Suprapubic skin (tissue), 4 donors: ENCODE measurements at regions not wholly inside any gene's neighbourhood (a gene's known extent, or its start where the extent isn't known, plus 50 kb on each side); places are given as distances from the start of the nearest gene placed in this dataset.
A peak's percentile ranks its signal among the peaks of the same experiment; 100 is the strongest.

Experiments
- DNase-seq, 2 donors: peaks; one replicate each; pipeline ENCODE4 v3.0.0-alpha.2; 2019; ENCODE audit warnings: low spot score in 2 of 2
- H3K27ac ChIP-seq: fragments of 200-600 bp; sonication (generic); one replicate; pipeline ENCODE4 v1.5.1; 2019
- H3K27me3 ChIP-seq: fragments of 200-600 bp; sonication (generic); one replicate; pipeline ENCODE4 v1.5.1; 2019
- H3K36me3 ChIP-seq: fragments of 200-600 bp; sonication (generic); one replicate; pipeline ENCODE4 v1.5.1; 2019
- H3K4me1 ChIP-seq: fragments of 200-600 bp; sonication (generic); one replicate; pipeline ENCODE4 v1.5.1; 2019
- H3K4me3 ChIP-seq: fragments of 200-600 bp; sonication (generic); one replicate; pipeline ENCODE4 v1.5.1; 2019; ENCODE audit warnings: mild to moderate bottlenecking
- H3K9me3 ChIP-seq: fragments of 200-600 bp; sonication (generic); one replicate; pipeline ENCODE4 v1.5.1; 2019
- EP300 ChIP-seq: sonication (generic); formaldehyde crosslinking; IDR thresholded peaks from one replicate; pipeline ENCODE4 v1.6.1; 2017; ENCODE audit warnings: antibody characterized with exemption
- POLR2A ChIP-seq, 2 donors: fragments of 450-650 bp; IDR thresholded peaks; one replicate each; pipeline ENCODE4 v1.6.1; 2017; ENCODE audit warnings: antibody characterized with exemption in 2 of 2, mild to moderate bottlenecking in 2 of 2, moderate library complexity in 2 of 2
- POLR2AphosphoS5 ChIP-seq, 3 donors: sonication (generic); formaldehyde crosslinking; IDR thresholded peaks; one replicate each; pipeline ENCODE4 v1.6.1; 2017; ENCODE audit warnings: antibody characterized with exemption in 3 of 3
- WGBS: methylation state at CpG from one replicate; pipeline ENCODE4 v1.1.5; 2018; 5-methylcytosine and 5-hydroxymethylcytosine counted together
- TF ChIP-seq, protein P1 (sequence below), 2 donors: fragments of 200-600 bp in 1 of 2; fragments of 450-650 bp in 1 of 2; sonication (generic) in 1 of 2; IDR thresholded peaks; one replicate each; pipeline ENCODE4 v1.5.1; 2016 to 2019; ENCODE audit warnings: antibody characterized with exemption in 2 of 2, mild to moderate bottlenecking in 1 of 2, moderate library complexity in 1 of 2

- peak; percentile 79 to 81 for DNase-seq
- Histone ChIP-seq H3K27ac (peak overlapping the region; percentile 79), H3K36me3 (no peaks in the 10 kb centered on the region), H3K4me3 (no peak overlapping the region), H3K4me1 (peaks cover 13% of the 10 kb centered on the region), H3K27me3 (no peaks in the 10 kb centered on the region), H3K9me3 (no peaks in the 10 kb centered on the region)
- WGBS = 62% methylated on average over 36 of the region's 36 CpGs
- no peak for TF ChIP-seq POLR2AphosphoS5 (IDR thresholded peaks at IDR 0.05)
- TF ChIP-seq POLR2A (IDR thresholded peaks at IDR 0.05) = peak in 1 of 2 donors; percentile 28
Measured at GRCh38 chr14:75333606-75334548, 55.2 kb downstream of the FOS start.

DNA sequence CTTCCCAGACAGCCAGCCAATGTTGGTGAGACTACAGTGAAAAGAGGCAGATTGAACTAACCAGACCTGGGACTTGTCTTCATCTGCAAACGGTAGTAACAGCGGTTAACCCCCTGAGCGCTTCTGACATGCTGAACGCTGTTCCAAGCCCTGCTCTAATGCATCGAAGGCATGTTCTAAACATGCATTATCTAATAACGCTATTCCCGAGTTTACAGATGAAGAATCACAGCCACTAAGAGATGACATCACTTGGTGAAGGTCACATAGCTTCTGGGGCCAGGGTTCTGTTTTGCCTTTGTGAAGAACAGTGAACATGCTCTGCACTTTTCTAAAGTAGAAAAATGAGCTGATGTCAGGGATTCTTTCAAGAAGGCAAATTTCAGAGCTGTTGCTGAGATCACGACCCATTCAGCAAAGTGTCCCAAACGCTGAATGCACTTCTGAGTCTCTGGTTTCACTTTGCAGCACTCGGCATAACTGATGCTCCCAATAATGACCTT lies 56.0 kb downstream of the FOS start:
- H3K27me3 ChIP-seq = no peaks in the 10 kb centered on the region

DNA sequence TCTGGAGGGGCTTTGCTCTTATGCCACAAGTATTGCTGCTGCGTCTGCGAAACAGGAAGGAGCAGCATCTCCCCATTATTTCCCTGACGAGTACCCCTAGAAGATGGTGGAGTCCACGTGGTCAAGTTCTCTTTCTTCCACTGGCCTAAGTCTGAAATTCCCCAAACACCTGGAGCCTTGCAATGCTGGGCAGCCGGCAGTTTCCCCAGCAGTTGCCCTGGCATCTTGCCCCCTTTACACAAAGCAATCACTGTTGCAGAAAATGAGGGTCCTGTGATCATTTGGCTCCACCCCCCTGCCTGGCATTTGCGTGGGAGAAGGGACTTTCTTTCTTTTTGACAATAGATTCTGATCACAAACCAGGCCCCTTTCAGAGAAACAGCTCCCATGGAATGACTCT lies 56.9 kb downstream of the FOS start:
- Histone ChIP-seq H3K4me3 (no peak overlapping the region), H3K36me3 (no peaks in the 10 kb centered on the region), H3K27ac (no peak overlapping the region), H3K27me3 (no peaks in the 10 kb centered on the region), H3K4me1 (peaks cover 28% of the 10 kb centered on the region), H3K9me3 (no peaks in the 10 kb centered on the region)
- WGBS = 89% methylated on average over 6 of the region's 6 CpGs
- DNase-seq = no peak
- TF ChIP-seq POLR2AphosphoS5 (IDR thresholded peaks at IDR 0.05) (no peak), POLR2A (IDR thresholded peaks at IDR 0.05) (no peak), EP300 (no peak)
- TF ChIP-seq, protein P1, sequence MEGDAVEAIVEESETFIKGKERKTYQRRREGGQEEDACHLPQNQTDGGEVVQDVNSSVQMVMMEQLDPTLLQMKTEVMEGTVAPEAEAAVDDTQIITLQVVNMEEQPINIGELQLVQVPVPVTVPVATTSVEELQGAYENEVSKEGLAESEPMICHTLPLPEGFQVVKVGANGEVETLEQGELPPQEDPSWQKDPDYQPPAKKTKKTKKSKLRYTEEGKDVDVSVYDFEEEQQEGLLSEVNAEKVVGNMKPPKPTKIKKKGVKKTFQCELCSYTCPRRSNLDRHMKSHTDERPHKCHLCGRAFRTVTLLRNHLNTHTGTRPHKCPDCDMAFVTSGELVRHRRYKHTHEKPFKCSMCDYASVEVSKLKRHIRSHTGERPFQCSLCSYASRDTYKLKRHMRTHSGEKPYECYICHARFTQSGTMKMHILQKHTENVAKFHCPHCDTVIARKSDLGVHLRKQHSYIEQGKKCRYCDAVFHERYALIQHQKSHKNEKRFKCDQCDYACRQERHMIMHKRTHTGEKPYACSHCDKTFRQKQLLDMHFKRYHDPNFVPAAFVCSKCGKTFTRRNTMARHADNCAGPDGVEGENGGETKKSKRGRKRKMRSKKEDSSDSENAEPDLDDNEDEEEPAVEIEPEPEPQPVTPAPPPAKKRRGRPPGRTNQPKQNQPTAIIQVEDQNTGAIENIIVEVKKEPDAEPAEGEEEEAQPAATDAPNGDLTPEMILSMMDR (IDR thresholded peaks at IDR 0.05) = no peak

More for the DNA sequence above, 56.0 kb downstream of the FOS start:
- no peak for DNase-seq
- 52% methylated on average over 10 of the region's 10 CpGs for WGBS
- TF ChIP-seq POLR2AphosphoS5 (IDR thresholded peaks at IDR 0.05) (no peak), POLR2A (IDR thresholded peaks at IDR 0.05) (no peak), EP300 (no peak)
- TF ChIP-seq, protein P1 (IDR thresholded peaks at IDR 0.05) = no peak
- Histone ChIP-seq H3K27ac (peak overlapping the region; percentile 79), H3K4me1 (peaks cover 18% of the 10 kb centered on the region), H3K36me3 (no peaks in the 10 kb centered on the region), H3K4me3 (no peak overlapping the region), H3K9me3 (no peaks in the 10 kb centered on the region)

DNA sequence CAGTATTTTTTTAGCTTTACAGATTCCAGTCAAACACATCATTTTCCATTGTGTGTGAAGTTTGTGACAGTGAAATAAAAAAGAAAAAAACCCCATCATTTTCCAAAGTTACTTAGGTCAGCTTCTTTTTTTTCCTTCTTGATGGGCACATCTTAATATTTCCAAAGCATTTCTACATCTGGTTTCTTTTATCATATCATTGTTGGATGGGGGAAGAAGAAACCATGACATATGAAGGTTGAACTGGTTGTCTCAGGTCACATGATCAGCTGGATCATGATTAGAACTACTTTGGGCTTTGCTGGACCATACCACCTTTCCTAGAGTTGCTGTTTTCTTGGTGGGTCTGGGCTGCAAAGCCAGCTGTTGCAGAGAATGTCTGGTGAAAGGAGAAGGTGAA lies 59.8 kb downstream of the FOS start:
- Histone ChIP-seq H3K27ac (peak overlapping the region; percentile 87), H3K4me1 (peaks cover 46% of the 10 kb centered on the region), H3K36me3 (no peaks in the 10 kb centered on the region), H3K9me3 (no peaks in the 10 kb centered on the region), H3K4me3 (no peak overlapping the region), H3K27me3 (no peaks in the 10 kb centered on the region)
- no peak for DNase-seq
- TF ChIP-seq, protein P1 (IDR thresholded peaks at IDR 0.05) = no peak
- no peak for TF ChIP-seq POLR2AphosphoS5 (IDR thresholded peaks at IDR 0.05)
- no peak for TF ChIP-seq EP300
- no peak for TF ChIP-seq POLR2A (IDR thresholded peaks at IDR 0.05)

- Histone ChIP-seq H3K27me3 (no peaks in the 10 kb centered on the region), H3K9me3 (no peaks in the 10 kb centered on the region), H3K4me1 (peaks cover 47% of the 10 kb centered on the region), H3K27ac (peak overlapping the region; percentile 87), H3K36me3 (no peaks in the 10 kb centered on the region), H3K4me3 (no peak overlapping the region)
- 53% methylated on average over 4 of the region's 4 CpGs for WGBS
- TF ChIP-seq POLR2AphosphoS5 (IDR thresholded peaks at IDR 0.05) (peak in 2 of 3 donors; percentile 53 to 72), POLR2A (IDR thresholded peaks at IDR 0.05) (no peak), EP300 (no peak)
- TF ChIP-seq, protein P1 (IDR thresholded peaks at IDR 0.05) = no peak
- no peak for DNase-seq
Measured at GRCh38 chr14:75339059-75339458, 60.4 kb downstream of the FOS start.
